NB4 (cell line): ENCODE measurements at regions not wholly inside any gene's neighbourhood (a gene's known extent, or its start where the extent isn't known, plus 50 kb on each side); places are given as distances from the start of the nearest gene placed in this dataset.
A peak's percentile ranks its signal among the peaks of the same experiment; 100 is the strongest.

Experiments used
- DNase-seq: peaks from one replicate; pipeline ENCODE4 v3.0.0; 2010; ENCODE audit warnings: low read depth
- H3K4me3 ChIP-seq: one replicate; pipeline ENCODE4 v1.5.1; 2011; ENCODE audit warnings: mild to moderate bottlenecking, low read depth, low read length, moderate library complexity
- MYC ChIP-seq: IDR thresholded peaks from 2 replicates; pipeline ENCODE4 v1.6.1; 2011; ENCODE audit warnings: low read depth, low read length
- POLR2A ChIP-seq: IDR thresholded peaks from 2 replicates; pipeline ENCODE4 v1.6.1; 2011; ENCODE audit warnings: mild to moderate bottlenecking; ENCODE audit not compliant: insufficient read length; ENCODE audit errors: extremely low read depth
- TF ChIP-seq, protein P1 (sequence below): IDR thresholded peaks from 2 replicates; pipeline ENCODE4 v1.6.1; 2011; ENCODE audit warnings: low read depth, low read length
- TF ChIP-seq, protein P2 (sequence below): IDR thresholded peaks from one replicate; pipeline ENCODE4 v1.5.1; 2012; ENCODE audit warnings: low read depth, low read length

DNA sequence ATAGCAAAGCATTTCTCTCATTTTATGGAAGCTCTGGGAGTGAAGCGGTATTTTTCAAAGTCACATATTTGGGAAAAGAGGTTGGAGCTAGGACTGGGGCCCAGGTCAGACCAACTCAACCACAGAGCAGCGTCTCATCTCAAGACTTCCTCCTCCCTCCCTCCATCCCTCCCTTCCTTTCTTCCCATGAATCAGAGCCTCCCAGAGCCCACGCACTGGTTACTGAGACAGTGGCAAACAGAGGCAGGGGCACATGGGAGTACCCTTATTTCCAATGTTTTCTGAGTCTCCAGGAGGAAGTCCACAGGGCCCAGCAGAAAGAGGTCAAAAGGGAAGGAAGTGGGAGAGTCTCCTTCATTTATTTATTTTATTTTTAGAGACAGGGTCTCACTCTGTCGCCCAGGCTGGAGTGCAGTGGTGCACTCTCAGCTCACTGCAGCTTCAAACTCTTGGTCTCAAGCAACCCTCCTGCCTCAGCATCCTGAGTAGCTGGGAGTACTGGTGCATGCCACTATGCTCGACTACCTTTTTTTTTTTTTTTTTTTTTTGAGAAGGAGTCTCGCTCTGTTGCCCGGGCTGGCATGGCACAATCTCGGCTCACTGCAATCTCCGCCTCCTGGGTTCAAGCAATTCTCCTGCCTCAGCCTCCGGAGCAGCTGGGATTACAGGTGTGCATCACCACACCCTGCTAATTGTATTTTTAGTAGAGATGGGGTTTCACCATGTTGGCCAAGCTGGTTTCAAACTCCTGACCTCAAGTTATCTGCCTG, 52.5 kb upstream of the CDKN2AIPNL start:
- peak; percentile 22 for DNase-seq
- no peak overlapping the region for H3K4me3 ChIP-seq
- TF ChIP-seq, protein P1, sequence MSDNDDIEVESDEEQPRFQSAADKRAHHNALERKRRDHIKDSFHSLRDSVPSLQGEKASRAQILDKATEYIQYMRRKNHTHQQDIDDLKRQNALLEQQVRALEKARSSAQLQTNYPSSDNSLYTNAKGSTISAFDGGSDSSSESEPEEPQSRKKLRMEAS = no peak
- TF ChIP-seq, protein P2, sequence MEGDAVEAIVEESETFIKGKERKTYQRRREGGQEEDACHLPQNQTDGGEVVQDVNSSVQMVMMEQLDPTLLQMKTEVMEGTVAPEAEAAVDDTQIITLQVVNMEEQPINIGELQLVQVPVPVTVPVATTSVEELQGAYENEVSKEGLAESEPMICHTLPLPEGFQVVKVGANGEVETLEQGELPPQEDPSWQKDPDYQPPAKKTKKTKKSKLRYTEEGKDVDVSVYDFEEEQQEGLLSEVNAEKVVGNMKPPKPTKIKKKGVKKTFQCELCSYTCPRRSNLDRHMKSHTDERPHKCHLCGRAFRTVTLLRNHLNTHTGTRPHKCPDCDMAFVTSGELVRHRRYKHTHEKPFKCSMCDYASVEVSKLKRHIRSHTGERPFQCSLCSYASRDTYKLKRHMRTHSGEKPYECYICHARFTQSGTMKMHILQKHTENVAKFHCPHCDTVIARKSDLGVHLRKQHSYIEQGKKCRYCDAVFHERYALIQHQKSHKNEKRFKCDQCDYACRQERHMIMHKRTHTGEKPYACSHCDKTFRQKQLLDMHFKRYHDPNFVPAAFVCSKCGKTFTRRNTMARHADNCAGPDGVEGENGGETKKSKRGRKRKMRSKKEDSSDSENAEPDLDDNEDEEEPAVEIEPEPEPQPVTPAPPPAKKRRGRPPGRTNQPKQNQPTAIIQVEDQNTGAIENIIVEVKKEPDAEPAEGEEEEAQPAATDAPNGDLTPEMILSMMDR = no peak
- TF ChIP-seq POLR2A (no peak), MYC (no peak)

DNA sequence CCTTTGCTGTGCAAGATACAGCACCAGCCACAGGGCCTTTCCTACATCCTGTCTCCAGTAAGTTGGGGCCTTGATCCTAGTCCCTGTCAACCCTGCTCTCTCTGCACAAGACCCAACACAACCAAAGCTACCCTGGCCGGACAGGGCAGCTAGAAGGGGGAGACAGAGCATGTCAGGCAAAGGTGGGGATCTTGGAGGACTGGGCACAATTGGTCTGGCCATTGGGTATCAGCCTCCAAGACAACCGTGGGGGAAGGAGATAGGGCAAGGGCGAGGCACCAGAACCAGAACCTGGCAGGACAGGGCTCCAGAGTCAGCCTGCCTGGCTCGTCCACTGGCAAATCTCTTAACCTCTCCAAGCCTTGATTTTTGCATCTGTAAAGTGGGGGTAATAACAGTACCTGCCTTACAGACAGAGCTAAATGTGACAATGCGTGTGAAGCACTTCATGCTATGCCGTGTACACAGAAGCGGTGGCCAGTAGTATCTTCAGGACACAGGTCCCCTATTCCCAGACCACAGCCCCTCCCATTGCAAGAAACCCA, 51.6 kb upstream of the CDKN2AIPNL start:
- H3K4me3 ChIP-seq = no peak overlapping the region
- DNase-seq = no peak
- TF ChIP-seq MYC = no peak
- TF ChIP-seq, protein P1 = no peak
- TF ChIP-seq POLR2A = no peak
- TF ChIP-seq, protein P2 = no peak

DNA sequence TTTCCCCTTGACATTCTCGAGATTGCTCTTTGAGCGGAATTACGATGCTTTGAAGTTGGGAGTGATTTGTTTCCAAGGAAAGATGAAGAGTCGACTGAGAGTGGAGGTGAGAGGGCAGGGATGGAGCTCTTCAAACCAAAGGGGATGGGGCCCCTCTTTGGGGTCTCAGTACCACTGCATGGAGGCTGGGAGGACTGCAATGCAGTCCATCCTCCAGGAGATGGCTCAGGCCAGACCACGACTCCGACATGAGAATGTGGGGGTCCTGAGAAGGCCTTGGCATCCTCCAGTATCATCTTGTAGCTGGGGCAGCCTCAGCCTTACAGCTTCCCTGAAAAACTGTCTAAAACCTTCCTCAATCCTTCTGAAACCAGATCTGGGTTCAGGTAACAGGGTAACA, 51.1 kb upstream of the CDKN2AIPNL start:
- H3K4me3 ChIP-seq = no peak overlapping the region
- DNase-seq = no peak
- TF ChIP-seq, protein P1 = no peak
- TF ChIP-seq, protein P2 = no peak
- TF ChIP-seq POLR2A (no peak), MYC (no peak)

DNA sequence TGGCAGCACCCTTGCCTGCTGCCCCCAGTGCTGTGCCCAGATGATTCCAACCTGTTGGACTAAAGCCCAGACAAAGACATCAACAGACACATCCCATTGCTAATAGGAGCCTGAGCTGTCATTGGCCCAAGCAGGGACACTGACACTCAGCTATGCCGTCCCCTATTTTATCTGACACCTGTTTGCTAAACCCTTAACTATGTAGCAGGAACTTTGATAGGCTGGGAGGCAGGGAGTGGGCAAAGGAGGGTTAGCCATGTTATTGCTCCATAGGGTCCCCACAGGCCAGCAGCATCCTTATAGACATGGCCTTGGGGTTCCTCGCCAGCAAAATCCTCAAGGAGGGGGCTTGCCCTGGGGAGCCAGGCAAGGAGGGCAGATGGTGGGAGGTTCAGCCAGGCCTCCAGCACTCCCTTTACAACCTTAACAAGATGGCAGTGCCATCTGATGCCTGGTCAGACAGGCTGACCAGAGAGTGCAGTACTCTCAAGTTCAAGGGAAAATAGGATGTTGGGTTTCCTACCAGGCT, 50.4 kb upstream of the CDKN2AIPNL start:
- H3K4me3 ChIP-seq = no peak overlapping the region
- no peak for DNase-seq
- TF ChIP-seq, protein P1 = no peak
- no peak for TF ChIP-seq POLR2A
- TF ChIP-seq, protein P2 = no peak
- no peak for TF ChIP-seq MYC
